ENCODE measurements at regions not wholly inside any gene's neighbourhood (a gene's known extent, or its start where the extent isn't known, plus 50 kb on each side); places are given as distances from the start of the nearest gene placed in this dataset.

DNA sequence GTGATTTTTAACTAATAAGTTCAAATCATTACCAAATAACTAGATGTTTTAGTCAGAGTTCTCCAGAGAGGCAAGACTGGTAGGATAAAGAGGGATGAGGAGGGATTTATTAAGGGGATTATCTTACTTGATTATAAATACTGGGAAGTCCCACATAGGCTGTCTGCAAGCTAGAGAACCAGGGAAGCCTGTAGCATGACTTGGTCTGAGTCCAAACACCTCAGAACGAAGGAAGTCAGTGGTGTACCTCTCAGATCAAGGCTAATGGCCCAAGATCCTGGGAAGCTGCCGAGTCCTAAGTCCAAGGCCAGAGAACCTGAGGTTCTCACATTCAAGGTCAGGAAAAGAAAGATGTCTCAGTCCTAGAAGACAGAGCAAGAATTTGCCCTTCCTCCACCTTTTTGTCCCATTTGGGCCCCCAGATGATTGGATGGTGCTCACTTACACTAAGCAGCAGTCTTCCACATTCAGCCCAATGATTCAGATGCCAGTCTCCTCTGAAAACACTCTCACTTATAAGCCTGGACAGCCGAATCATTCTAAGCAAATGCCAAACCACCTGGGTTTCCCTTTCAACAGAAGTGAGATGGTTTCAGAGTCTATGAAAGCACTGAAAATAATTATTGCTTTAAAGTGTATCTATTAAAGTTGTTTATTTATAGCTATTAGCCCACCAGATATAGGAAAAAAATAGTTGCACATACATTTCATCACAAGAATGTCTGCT lies 1599.2 kb downstream of the OLFM4 start:
- Histone ChIP-seq H3K36me3 (no peaks in the 10 kb centered on the region), H3K27me3 (replicated peaks in 1 of 7) (no peaks in the 10 kb centered on the region), H3K9me3 (peaks cover 0 to 8% (median 0%) of the 10 kb centered on the region in 8 donors), H3K4me1 (no peaks in the 10 kb centered on the region), H3K4me3 (no peak overlapping the region), H3K27ac (no peak overlapping the region)
- DNase-seq: no peak
- TF ChIP-seq, protein P1, sequence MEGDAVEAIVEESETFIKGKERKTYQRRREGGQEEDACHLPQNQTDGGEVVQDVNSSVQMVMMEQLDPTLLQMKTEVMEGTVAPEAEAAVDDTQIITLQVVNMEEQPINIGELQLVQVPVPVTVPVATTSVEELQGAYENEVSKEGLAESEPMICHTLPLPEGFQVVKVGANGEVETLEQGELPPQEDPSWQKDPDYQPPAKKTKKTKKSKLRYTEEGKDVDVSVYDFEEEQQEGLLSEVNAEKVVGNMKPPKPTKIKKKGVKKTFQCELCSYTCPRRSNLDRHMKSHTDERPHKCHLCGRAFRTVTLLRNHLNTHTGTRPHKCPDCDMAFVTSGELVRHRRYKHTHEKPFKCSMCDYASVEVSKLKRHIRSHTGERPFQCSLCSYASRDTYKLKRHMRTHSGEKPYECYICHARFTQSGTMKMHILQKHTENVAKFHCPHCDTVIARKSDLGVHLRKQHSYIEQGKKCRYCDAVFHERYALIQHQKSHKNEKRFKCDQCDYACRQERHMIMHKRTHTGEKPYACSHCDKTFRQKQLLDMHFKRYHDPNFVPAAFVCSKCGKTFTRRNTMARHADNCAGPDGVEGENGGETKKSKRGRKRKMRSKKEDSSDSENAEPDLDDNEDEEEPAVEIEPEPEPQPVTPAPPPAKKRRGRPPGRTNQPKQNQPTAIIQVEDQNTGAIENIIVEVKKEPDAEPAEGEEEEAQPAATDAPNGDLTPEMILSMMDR (IDR thresholded peaks at IDR 0.05 in 8 of 11, conservative IDR thresholded peaks at IDR 0.05 in 3 of 11): no peak
- TF ChIP-seq POLR2AphosphoS5 (IDR thresholded peaks at IDR 0.05) (no peak), POLR2A (IDR thresholded peaks at IDR 0.05) (no peak)
- intact Hi-C loops (cut with DNase I; ENCODE audit: low total_unique reads): no loop called here
- WGBS, 5 donors: 66 to 76% (median 67%) methylated on average over 3 of the region's 3 CpGs

DNA sequence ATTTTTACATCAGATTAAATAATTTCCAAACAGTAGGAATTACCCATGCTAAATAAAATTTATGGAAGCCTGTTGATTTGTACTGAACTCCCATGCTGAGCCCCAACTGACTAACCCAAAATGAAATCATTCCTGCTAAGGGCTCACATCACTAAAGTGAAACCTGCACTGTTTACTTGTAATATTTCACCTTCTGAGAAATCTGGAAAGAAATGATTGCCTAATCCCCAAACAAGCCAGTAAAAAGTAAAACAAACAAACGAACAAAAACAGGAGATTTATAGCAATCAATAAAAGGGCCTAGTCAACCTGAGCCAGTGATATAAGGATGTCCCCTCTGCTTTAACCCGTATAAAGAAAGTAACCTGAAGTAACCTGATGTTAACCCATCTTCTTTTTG lies 1599.8 kb downstream of the OLFM4 start:
- H3K4me3 ChIP-seq: no peak overlapping the region
- intact Hi-C loops (cut with DNase I; ENCODE audit: low total_unique reads): no loop called here
- H3K4me1 ChIP-seq: no peaks in the 10 kb centered on the region
- TF ChIP-seq, protein P1 (IDR thresholded peaks at IDR 0.05 in 8 of 11, conservative IDR thresholded peaks at IDR 0.05 in 3 of 11): no peak
- TF ChIP-seq POLR2A (IDR thresholded peaks at IDR 0.05): no peak
- TF ChIP-seq POLR2AphosphoS5 (IDR thresholded peaks at IDR 0.05): no peak
- no peaks in the 10 kb centered on the region for H3K27me3 ChIP-seq (replicated peaks in 1 of 7)
- WGBS, 5 donors: 61 to 74% (median 62%) methylated on average over 2 of the region's 2 CpGs
- H3K27ac ChIP-seq: no peak overlapping the region
- H3K36me3 ChIP-seq: no peaks in the 10 kb centered on the region
- H3K9me3 ChIP-seq: peaks cover 0 to 8% (median 0%) of the 10 kb centered on the region in 8 donors
- DNase-seq: no peak

DNA sequence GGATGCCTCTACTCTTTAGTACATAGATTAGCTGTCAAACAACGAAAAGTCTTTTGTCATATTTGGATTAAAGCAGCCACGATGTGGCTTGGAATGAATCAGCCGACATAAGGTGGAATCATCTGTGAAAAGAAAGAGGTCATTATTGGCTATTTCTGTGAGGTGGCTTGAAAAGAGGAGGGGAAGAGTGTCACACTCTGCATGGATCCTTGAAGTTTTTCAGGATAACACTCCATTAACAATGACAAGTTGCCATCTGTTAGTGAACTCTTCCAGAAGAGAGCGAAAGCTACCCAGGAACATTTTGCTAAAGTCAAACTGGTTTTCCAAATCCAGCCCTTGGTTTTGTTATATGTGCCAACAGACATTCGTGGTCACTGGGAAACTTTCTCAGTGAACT lies 1604.8 kb downstream of the OLFM4 start:
- Histone ChIP-seq H3K4me1 (no peaks in the 10 kb centered on the region), H3K27me3 (replicated peaks in 1 of 7) (no peaks in the 10 kb centered on the region), H3K9me3 (peaks cover 0 to 12% (median 0%) of the 10 kb centered on the region in 8 donors), H3K4me3 (no peak overlapping the region), H3K27ac (no peak overlapping the region), H3K36me3 (no peaks in the 10 kb centered on the region)
- no peak for DNase-seq
- 45 to 58% (median 54%) methylated on average over 5 of the region's 5 CpGs for WGBS, 5 donors
- intact Hi-C loops (cut with DNase I; ENCODE audit: low total_unique reads): no loop called here
- no peak for TF ChIP-seq POLR2A (IDR thresholded peaks at IDR 0.05)
- TF ChIP-seq, protein P1 (IDR thresholded peaks at IDR 0.05 in 8 of 11, conservative IDR thresholded peaks at IDR 0.05 in 3 of 11): no peak

DNA sequence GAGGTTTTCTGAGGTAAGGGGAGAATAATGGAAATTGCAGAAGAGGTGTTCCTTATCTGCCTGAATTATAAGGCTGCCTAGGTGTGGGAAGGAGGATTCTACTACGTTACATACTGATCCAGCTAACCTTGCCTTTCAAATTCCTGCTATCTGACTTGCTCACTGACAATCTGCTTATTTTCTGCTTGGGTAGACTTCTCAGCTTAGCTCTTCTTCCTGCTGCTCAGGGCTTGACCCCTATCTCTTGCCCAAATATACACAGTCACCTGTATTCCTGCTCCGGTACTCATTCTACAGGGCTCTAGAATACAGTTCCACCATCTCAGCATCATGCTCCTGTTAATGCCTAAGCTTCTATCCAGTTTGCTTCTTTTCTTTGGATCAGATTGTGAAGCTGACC lies 1607.6 kb downstream of the OLFM4 start:
- peaks cover 0 to 8% (median under 1%) of the 10 kb centered on the region in 8 donors for H3K9me3 ChIP-seq
- intact Hi-C loops (cut with DNase I; ENCODE audit: low total_unique reads): no loop called here
- WGBS, 5 donors: 67 to 79% (median 71%) methylated on average over 2 of the region's 2 CpGs

More for the DNA sequence above, 1607.6 kb downstream of the OLFM4 start:
- no peaks in the 10 kb centered on the region for H3K36me3 ChIP-seq
- H3K4me3 ChIP-seq: no peak overlapping the region
- DNase-seq: no peak
- no peak for TF ChIP-seq POLR2A (IDR thresholded peaks at IDR 0.05)
- TF ChIP-seq, protein P1 (IDR thresholded peaks at IDR 0.05 in 8 of 11, conservative IDR thresholded peaks at IDR 0.05 in 3 of 11): no peak
- TF ChIP-seq POLR2AphosphoS5 (IDR thresholded peaks at IDR 0.05): no peak
- no peaks in the 10 kb centered on the region for H3K27me3 ChIP-seq (replicated peaks in 1 of 7)
- H3K27ac ChIP-seq: no peak overlapping the region
- no peaks in the 10 kb centered on the region for H3K4me1 ChIP-seq

Measured in spleen (tissue), 11 donors.